ENCODE measurements at regions not wholly inside any gene's neighbourhood (a gene's known extent, or its start where the extent isn't known, plus 50 kb on each side); places are given as distances from the start of the nearest gene placed in this dataset.

DNA sequence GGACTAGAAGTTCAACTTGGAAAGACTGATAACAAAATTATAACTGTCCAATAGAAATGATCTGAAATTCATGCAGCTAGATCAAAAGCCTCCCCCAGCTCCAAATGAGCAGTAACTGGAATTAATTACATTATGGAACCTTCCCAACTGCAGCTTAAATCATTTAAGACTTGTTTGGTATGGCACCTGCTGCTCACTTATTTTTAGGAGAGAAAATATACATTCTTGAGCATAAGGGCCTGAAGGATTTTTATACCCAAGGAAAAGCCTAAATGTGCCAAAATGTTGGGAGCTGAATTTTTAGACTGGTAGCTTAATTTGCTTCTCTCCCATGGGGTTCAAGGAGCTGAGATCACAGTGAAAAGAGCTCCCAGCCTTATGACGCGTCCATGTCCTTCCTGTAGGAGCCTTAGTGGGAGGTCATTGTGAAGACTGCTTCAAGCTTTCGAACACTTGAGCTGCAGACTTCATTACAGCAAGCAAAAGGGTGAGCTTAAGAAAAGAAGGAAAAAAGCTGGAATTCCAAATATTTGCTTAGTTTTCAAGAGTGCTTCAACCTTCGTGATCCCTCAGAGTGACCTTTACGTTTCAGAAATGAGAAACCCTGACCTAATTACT is 276.0 kb downstream of the DMAC1 start:
- no peak overlapping the region for H3K4me3 ChIP-seq (ENCODE audit: low read depth, low read length)
- DNase-seq, result no peak
- no peaks in the 10 kb centered on the region for H3K27me3 ChIP-seq (replicated peaks)
- TF ChIP-seq, protein P1, sequence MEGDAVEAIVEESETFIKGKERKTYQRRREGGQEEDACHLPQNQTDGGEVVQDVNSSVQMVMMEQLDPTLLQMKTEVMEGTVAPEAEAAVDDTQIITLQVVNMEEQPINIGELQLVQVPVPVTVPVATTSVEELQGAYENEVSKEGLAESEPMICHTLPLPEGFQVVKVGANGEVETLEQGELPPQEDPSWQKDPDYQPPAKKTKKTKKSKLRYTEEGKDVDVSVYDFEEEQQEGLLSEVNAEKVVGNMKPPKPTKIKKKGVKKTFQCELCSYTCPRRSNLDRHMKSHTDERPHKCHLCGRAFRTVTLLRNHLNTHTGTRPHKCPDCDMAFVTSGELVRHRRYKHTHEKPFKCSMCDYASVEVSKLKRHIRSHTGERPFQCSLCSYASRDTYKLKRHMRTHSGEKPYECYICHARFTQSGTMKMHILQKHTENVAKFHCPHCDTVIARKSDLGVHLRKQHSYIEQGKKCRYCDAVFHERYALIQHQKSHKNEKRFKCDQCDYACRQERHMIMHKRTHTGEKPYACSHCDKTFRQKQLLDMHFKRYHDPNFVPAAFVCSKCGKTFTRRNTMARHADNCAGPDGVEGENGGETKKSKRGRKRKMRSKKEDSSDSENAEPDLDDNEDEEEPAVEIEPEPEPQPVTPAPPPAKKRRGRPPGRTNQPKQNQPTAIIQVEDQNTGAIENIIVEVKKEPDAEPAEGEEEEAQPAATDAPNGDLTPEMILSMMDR (IDR thresholded peaks at IDR 0.05; ENCODE audit: low read depth, low read length, missing control alignments), result no peak
- H3K36me3 ChIP-seq (replicated peaks), result no peaks in the 10 kb centered on the region
- in situ Hi-C loops (cut with HindIII; ENCODE audit: low pct_ligation_motif_present, low sequenced_read_pairs), result no loop called here
- no peak overlapping the region for H3K27ac ChIP-seq

DNA sequence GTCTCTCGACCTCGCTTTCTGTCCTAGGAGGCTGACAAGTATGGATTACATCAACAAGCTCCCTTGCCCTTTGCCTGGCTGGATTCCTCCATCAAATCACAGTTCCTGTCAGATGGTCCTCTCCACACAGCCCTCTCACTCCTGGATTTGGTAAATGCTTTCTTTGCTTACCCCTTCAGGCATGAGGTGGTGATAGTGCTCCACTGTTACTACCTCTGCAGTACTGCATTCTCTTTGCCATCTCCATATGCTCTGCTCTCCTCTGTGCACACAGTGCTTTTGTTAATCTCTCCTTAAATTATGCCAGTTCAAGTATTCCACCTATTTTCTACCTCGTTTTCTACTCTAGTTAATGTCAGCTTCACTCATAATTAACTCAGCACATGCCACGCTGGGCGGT is 279.2 kb downstream of the DMAC1 start:
- H3K27me3 ChIP-seq (replicated peaks), result no peaks in the 10 kb centered on the region
- TF ChIP-seq, protein P1 (IDR thresholded peaks at IDR 0.05; ENCODE audit: low read depth, low read length, missing control alignments), result no peak

DNA sequence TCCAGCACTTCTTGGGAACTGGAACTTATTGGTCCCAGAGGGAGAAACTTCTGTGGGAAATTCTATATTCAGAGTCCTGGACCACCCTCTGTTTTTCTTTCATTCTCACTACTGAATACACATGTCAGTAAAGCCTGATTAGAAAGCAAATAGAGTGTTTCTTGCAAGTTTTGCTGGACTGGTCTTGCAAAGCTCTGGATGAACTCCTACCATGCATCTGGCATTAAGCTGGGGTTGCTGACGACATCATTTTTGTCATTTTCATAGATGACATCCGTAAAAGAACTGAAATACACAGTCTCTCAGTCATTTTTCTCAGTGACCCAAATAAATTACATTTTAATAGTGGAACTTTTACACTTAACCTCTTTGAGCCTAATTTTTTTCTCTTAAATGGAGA is 283.2 kb downstream of the DMAC1 start:
- in situ Hi-C loops (cut with HindIII; ENCODE audit: low pct_ligation_motif_present, low sequenced_read_pairs), result no loop called here
- DNase-seq, result no peak
- TF ChIP-seq, protein P1 (IDR thresholded peaks at IDR 0.05; ENCODE audit: low read depth, low read length, missing control alignments), result no peak
- Histone ChIP-seq H3K27me3 (replicated peaks) (no peaks in the 10 kb centered on the region), H3K27ac (no peak overlapping the region), H3K36me3 (replicated peaks) (no peaks in the 10 kb centered on the region), H3K4me3 (ENCODE audit: low read depth, low read length) (no peak overlapping the region)

More for the DNA sequence above, 279.2 kb downstream of the DMAC1 start:
- no peaks in the 10 kb centered on the region for H3K36me3 ChIP-seq (replicated peaks)
- in situ Hi-C loops (cut with HindIII; ENCODE audit: low pct_ligation_motif_present, low sequenced_read_pairs), result no loop called here
- no peak overlapping the region for H3K4me3 ChIP-seq (ENCODE audit: low read depth, low read length)
- no peak for DNase-seq
- no peak overlapping the region for H3K27ac ChIP-seq

DNA sequence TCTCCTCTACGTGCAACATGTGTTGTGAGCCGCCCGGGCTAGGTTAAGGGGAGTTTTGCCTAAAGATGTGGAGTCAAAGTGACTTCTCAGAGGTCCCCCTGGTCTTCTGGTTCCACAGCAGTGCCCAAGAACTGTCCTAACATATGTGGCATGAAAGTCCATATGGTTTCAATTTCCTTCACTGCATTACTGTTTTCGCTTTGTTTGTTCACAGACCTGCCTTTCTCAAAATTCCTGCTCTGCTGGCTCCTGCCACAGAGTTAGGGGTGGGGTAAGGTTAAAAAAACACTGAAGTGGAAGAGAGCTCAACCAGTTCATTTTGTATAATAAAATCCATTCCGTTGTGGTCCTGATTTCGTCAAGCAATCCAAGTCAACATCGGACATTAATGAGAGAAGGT is 289.4 kb downstream of the DMAC1 start:
- no peaks in the 10 kb centered on the region for H3K36me3 ChIP-seq (replicated peaks)
- no peaks in the 10 kb centered on the region for H3K27me3 ChIP-seq (replicated peaks)
- no peak overlapping the region for H3K27ac ChIP-seq
- TF ChIP-seq, protein P1 (IDR thresholded peaks at IDR 0.05; ENCODE audit: low read depth, low read length, missing control alignments), result no peak
- no peak for DNase-seq
- in situ Hi-C loops (cut with HindIII; ENCODE audit: low pct_ligation_motif_present, low sequenced_read_pairs), result no loop called here
- no peak overlapping the region for H3K4me3 ChIP-seq (ENCODE audit: low read depth, low read length)

DNA sequence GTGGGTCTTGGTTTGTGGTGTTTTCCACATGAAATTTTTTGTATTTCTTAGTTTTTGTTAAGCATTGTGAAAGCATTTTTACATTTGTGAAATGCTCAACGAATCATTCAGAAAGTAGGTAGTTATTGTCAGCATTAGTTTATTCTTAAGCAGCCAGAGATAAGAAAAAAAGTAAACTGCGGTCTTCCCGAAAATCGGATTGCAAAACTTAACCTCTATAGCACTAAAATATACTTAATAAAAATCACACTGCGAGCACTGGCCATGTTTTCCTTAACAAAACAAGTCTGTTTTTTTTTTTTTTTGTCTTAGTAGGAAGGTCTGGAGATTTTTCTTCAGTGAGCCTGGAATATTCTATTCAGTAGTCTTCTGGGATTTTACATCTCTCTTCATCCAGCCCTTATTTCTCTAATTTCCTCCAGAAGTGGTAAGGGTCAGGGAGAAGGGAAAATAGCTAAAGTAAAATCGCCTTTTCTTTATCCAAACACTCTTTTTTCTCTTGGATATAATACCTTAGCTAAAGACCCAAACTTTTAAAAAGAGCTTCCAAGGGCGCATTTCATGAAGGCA is 289.9 kb downstream of the DMAC1 start:
- TF ChIP-seq, protein P1 (IDR thresholded peaks at IDR 0.05; ENCODE audit: low read depth, low read length, missing control alignments), result no peak
- Histone ChIP-seq H3K36me3 (replicated peaks) (no peaks in the 10 kb centered on the region), H3K27ac (no peak overlapping the region), H3K4me3 (ENCODE audit: low read depth, low read length) (no peak overlapping the region), H3K27me3 (replicated peaks) (no peaks in the 10 kb centered on the region)
- DNase-seq, result no peak
- in situ Hi-C loops (cut with HindIII; ENCODE audit: low pct_ligation_motif_present, low sequenced_read_pairs), result no loop called here

DNA sequence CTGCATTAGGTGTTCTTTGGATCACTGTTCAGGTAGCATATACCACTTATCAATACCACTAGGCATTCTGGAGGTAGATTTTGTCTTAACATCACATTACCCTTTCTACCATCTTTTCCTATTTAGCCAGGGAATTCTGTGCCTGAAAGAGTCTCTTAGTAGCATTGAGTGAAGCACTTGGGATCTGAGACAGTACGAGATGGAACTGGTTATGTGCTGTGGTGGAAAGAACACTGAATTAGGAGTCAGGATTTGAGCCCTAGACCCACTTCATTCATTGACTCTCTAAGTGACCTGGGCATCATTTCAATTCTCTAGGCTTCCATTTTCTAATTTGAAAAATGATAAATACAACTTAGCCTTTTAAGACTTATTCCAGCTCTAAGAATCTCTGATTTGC is 291.1 kb downstream of the DMAC1 start:
- Histone ChIP-seq H3K4me3 (ENCODE audit: low read depth, low read length) (no peak overlapping the region), H3K36me3 (replicated peaks) (no peaks in the 10 kb centered on the region), H3K27ac (no peak overlapping the region), H3K27me3 (replicated peaks) (no peaks in the 10 kb centered on the region)
- in situ Hi-C loops (cut with HindIII; ENCODE audit: low pct_ligation_motif_present, low sequenced_read_pairs), result no loop called here
- TF ChIP-seq, protein P1 (IDR thresholded peaks at IDR 0.05; ENCODE audit: low read depth, low read length, missing control alignments), result no peak
- DNase-seq, result no peak

All from brain microvascular endothelial cell (primary cell).